SK-N-SH (cell line): ENCODE measurements at regions not wholly inside any gene's neighbourhood (a gene's known extent, or its start where the extent isn't known, plus 50 kb on each side); places are given as distances from the start of the nearest gene placed in this dataset.

Experiments used
- CTCF ChIA-PET: fragments of 300-600, 350-600 bp; formaldehyde crosslinking; extraction: SDS; loops from one replicate; lab custom pipeline; 2021; lab: Yijun Ruan, JAX
- POLR2A ChIA-PET: fragments of 350-600 bp; sonication (Branson Sonifier 250); formaldehyde crosslinking; extraction: SDS; loops from one replicate; lab custom pipeline; 2020; ENCODE audit warnings: antibody characterized with exemption, inconsistent platforms; lab: Yijun Ruan, JAX
- DNase-seq: peaks from one replicate; pipeline ENCODE4 v3.0.0; 2012
- H2AFZ ChIP-seq: fragments of 200-600 bp; sonication (generic); 2 replicates; pipeline ENCODE4 v1.8.1; 2016; ENCODE audit warnings: antibody characterized with exemption, mild to moderate bottlenecking, low read depth
- H3F3A ChIP-seq: fragments of 200-600 bp; sonication (generic); replicated peaks from 2 replicates; pipeline ENCODE3; 2016; ENCODE audit warnings: antibody characterized with exemption, mild to moderate bottlenecking; ENCODE audit not compliant: insufficient read depth
- H3K27ac ChIP-seq, 2 experiments: fragments of 200-500 bp in 1 of 2; fragments of 200-600 bp in 1 of 2; sonication (Bioruptor generic) in 1 of 2; sonication (generic), shearing (Covaris generic) in 1 of 2; 2 replicates each; pipeline versions ENCODE4 v1.5.1 to v1.6.1; 2014 to 2016; ENCODE audit warnings: low read depth in 2 of 2, inconsistent platforms in 1 of 2, low read length in 1 of 2, mild to moderate bottlenecking in 1 of 2, mixed read lengths in 1 of 2
- H3K27me3 ChIP-seq: fragments of 200-600 bp; sonication (generic), shearing (Covaris generic); 2 replicates; pipeline ENCODE4 v1.6.1; 2016; ENCODE audit warnings: mixed run types; ENCODE audit not compliant: insufficient read depth
- H3K36me3 ChIP-seq, 2 experiments: fragments of 200-500 bp in 1 of 2; fragments of 200-600 bp in 1 of 2; sonication (Bioruptor generic) in 1 of 2; sonication (generic) in 1 of 2; replicated peaks in 1 of 2; 2 replicates each; pipeline versions ENCODE3 to v1.5.1; 2014 to 2016; ENCODE audit warnings: low read length in 1 of 2, mild to moderate bottlenecking in 1 of 2; ENCODE audit not compliant: insufficient read depth in 2 of 2, control insufficient read depth in 1 of 2
- H3K4me1 ChIP-seq, 2 experiments: fragments of 200-500 bp in 1 of 2; fragments of 200-600 bp in 1 of 2; sonication (Bioruptor generic) in 1 of 2; sonication (generic), shearing (Covaris generic) in 1 of 2; 2 replicates each; pipeline versions ENCODE4 v1.5.1 to v1.6.1; 2014 to 2016; ENCODE audit warnings: low read depth in 1 of 2, low read length in 1 of 2, mixed run types in 1 of 2; ENCODE audit not compliant: insufficient read depth in 2 of 2, control insufficient read depth in 1 of 2
- H3K4me2 ChIP-seq: fragments of 200-600 bp; sonication (generic), shearing (Covaris generic); 2 replicates; pipeline ENCODE4 v1.6.1; 2017; ENCODE audit warnings: mixed run types
- H3K4me3 ChIP-seq, 2 experiments: fragments of 200-500 bp in 1 of 2; fragments of 200-600 bp in 1 of 2; sonication (Bioruptor generic) in 1 of 2; sonication (generic), shearing (Covaris generic) in 1 of 2; 2 replicates each; pipeline versions ENCODE4 v1.5.1 to v1.8.1; 2014 to 2016; ENCODE audit warnings: low read depth in 2 of 2, inconsistent platforms in 1 of 2, low read length in 1 of 2, mild to moderate bottlenecking in 1 of 2, mixed read lengths in 1 of 2, moderate library complexity in 1 of 2
- H3K79me2 ChIP-seq: fragments of 200-600 bp; sonication (generic); 2 replicates; pipeline ENCODE4 v1.8.1; 2017; ENCODE audit warnings: mild to moderate bottlenecking; ENCODE audit not compliant: insufficient read depth
- H3K9ac ChIP-seq: fragments of 200-600 bp; sonication (generic); 2 replicates; pipeline ENCODE4 v1.6.1; 2017; ENCODE audit warnings: mixed run types
- H3K9me2 ChIP-seq: fragments of 200-600 bp; sonication (generic); 2 replicates; pipeline ENCODE4 v1.6.1; 2017; ENCODE audit warnings: mixed run types
- H3K9me3 ChIP-seq: fragments of 200-600 bp; sonication (generic); 2 replicates; pipeline ENCODE4 v1.6.1; 2017; ENCODE audit warnings: mixed run types, mild to moderate bottlenecking, moderate library complexity
- H4K20me1 ChIP-seq: fragments of 200-600 bp; sonication (generic); 2 replicates; pipeline ENCODE4 v1.6.1; 2017; ENCODE audit warnings: mild to moderate bottlenecking, mixed run types; ENCODE audit not compliant: insufficient read depth
- EZH2phosphoT487 ChIP-seq: fragments of 200-600 bp; sonication (generic); IDR thresholded peaks from 2 replicates; pipeline ENCODE4 v1.6.1; 2017; ENCODE audit warnings: low read depth, mixed run types, mild to moderate bottlenecking, antibody characterized with exemption, moderate library complexity, borderline replicate concordance
- FOSL2 ChIP-seq: IDR thresholded peaks from 2 replicates; pipeline ENCODE4 v1.4.0; 2012; ENCODE audit warnings: low read depth, mild to moderate bottlenecking, moderate library complexity, borderline replicate concordance
- FOXJ3 ChIP-seq: sonication (generic); formaldehyde crosslinking; IDR thresholded peaks from 2 replicates; pipeline ENCODE4 v1.5.1; 2020; ENCODE audit warnings: mild to moderate bottlenecking, missing genetic modification reagents
- FOXM1 ChIP-seq: IDR thresholded peaks from 2 replicates; pipeline ENCODE4 v1.4.0; 2012; ENCODE audit warnings: low read depth, mild to moderate bottlenecking
- GABPA ChIP-seq: IDR thresholded peaks from 2 replicates; pipeline ENCODE4 v1.4.0; 2012; ENCODE audit warnings: low read depth, mild to moderate bottlenecking
- IRF3 ChIP-seq: fragments of 150-350 bp; IDR thresholded peaks from 2 replicates; pipeline ENCODE4 v1.6.1; 2016; ENCODE audit warnings: mild to moderate bottlenecking, low read depth, low read length
- MAX ChIP-seq: IDR thresholded peaks from 2 replicates; pipeline ENCODE4 v1.4.0; 2012; ENCODE audit warnings: low read depth
- MEF2A ChIP-seq: IDR thresholded peaks from 2 replicates; pipeline ENCODE4 v1.4.0; 2012; ENCODE audit warnings: low read depth, borderline replicate concordance
- MXI1 ChIP-seq: IDR thresholded peaks from 2 replicates; pipeline ENCODE4 v1.6.1; 2012; ENCODE audit warnings: mild to moderate bottlenecking, low read depth, low read length, improper control_type of control experiment
- NFIC ChIP-seq: IDR thresholded peaks from 2 replicates; pipeline ENCODE4 v1.4.0; 2012; ENCODE audit warnings: borderline replicate concordance
- RAD21 ChIP-seq: IDR thresholded peaks from 2 replicates; pipeline ENCODE4 v1.6.1; 2012; ENCODE audit warnings: mild to moderate bottlenecking, low read length
- RCOR1 ChIP-seq: fragments of 150-350 bp; IDR thresholded peaks from 2 replicates; pipeline ENCODE4 v1.6.1; 2017; ENCODE audit warnings: antibody characterized with exemption, low read length
- RFX5 ChIP-seq: IDR thresholded peaks from 2 replicates; pipeline ENCODE4 v1.6.1; 2012; ENCODE audit warnings: mild to moderate bottlenecking, improper control_type of control experiment, low read length
- RXRA ChIP-seq: IDR thresholded peaks from 2 replicates; pipeline ENCODE4 v1.4.0; 2012; ENCODE audit warnings: low read depth, mild to moderate bottlenecking, borderline replicate concordance
- SIN3A ChIP-seq: IDR thresholded peaks from 2 replicates; pipeline ENCODE4 v1.6.1; 2012; ENCODE audit warnings: low read depth, mild to moderate bottlenecking, low read length, moderate library complexity, borderline replicate concordance
- WGBS: methylation state at CpG from one replicate; pipeline ENCODE4 v1.1.6; 2017; ENCODE audit warnings: low lambda C conversion rate; 5-methylcytosine and 5-hydroxymethylcytosine counted together
- TF ChIP-seq, protein P1 (sequence below): fragments of 200-600 bp; sonication (generic); IDR thresholded peaks from 2 replicates; pipeline ENCODE4 v1.6.1; 2017; ENCODE audit warnings: antibody characterized with exemption, mild to moderate bottlenecking, moderate library complexity
- TF ChIP-seq, protein P2 (sequence below): IDR thresholded peaks from 2 replicates; pipeline ENCODE4 v1.4.0; 2012; ENCODE audit warnings: low read depth, borderline replicate concordance

GRCh38 chr10:126851414-126852108 is 53.7 kb upstream of the DOCK1 start:
- no peaks in the 10 kb centered on the region for H3F3A ChIP-seq
- TF ChIP-seq IRF3, result no peak
- no peak for TF ChIP-seq NFIC
- TF ChIP-seq, protein P1, sequence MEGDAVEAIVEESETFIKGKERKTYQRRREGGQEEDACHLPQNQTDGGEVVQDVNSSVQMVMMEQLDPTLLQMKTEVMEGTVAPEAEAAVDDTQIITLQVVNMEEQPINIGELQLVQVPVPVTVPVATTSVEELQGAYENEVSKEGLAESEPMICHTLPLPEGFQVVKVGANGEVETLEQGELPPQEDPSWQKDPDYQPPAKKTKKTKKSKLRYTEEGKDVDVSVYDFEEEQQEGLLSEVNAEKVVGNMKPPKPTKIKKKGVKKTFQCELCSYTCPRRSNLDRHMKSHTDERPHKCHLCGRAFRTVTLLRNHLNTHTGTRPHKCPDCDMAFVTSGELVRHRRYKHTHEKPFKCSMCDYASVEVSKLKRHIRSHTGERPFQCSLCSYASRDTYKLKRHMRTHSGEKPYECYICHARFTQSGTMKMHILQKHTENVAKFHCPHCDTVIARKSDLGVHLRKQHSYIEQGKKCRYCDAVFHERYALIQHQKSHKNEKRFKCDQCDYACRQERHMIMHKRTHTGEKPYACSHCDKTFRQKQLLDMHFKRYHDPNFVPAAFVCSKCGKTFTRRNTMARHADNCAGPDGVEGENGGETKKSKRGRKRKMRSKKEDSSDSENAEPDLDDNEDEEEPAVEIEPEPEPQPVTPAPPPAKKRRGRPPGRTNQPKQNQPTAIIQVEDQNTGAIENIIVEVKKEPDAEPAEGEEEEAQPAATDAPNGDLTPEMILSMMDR, result no peak
- no peak for TF ChIP-seq EZH2phosphoT487
- TF ChIP-seq FOSL2, result no peak
- no peak for TF ChIP-seq RFX5
- no peak for TF ChIP-seq FOXJ3 (CRISPR knock-in tag)
- TF ChIP-seq RCOR1, result no peak
- no peak for TF ChIP-seq RAD21
- TF ChIP-seq FOXM1, result no peak
- no peak for TF ChIP-seq SIN3A
- TF ChIP-seq MXI1, result no peak
- no peak for TF ChIP-seq GABPA
- TF ChIP-seq MEF2A, result no peak
- no peak for TF ChIP-seq RXRA
- TF ChIP-seq MAX, result no peak
- TF ChIP-seq, protein P2, sequence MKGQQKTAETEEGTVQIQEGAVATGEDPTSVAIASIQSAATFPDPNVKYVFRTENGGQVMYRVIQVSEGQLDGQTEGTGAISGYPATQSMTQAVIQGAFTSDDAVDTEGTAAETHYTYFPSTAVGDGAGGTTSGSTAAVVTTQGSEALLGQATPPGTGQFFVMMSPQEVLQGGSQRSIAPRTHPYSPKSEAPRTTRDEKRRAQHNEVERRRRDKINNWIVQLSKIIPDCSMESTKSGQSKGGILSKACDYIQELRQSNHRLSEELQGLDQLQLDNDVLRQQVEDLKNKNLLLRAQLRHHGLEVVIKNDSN, result no peak
- TF ChIP-seq, all 33 proteins: peak for 0

More at GRCh38 chr10:126851414-126852108, 53.7 kb upstream of the DOCK1 start:
- Histone ChIP-seq H3K27me3 (no peaks in the 10 kb centered on the region), H3K9me2 (no peaks in the 10 kb centered on the region), H4K20me1 (no peaks in the 10 kb centered on the region), H2AFZ (no peak overlapping the region), H3K9ac (no peak overlapping the region), H3K4me3 (no peak overlapping the region), H3K9me3 (no peaks in the 10 kb centered on the region), H3K4me1 (no peaks in the 10 kb centered on the region; a peak in 1 of 4 replicates), H3K36me3 (no peaks in the 10 kb centered on the region), H3K79me2 (no peaks in the 10 kb centered on the region), H3K4me2 (no peak overlapping the region), H3K27ac (no peak overlapping the region)
- no peak for DNase-seq
- CTCF ChIA-PET, result no interaction called here
- POLR2A ChIA-PET, result interaction anchor here (0.6 kb wide), 1 partner anchor 75 kb away, joined by 3 read pairs; no protein-coding TSS in a partner anchor
- 51% methylated on average over 7 of the region's 7 CpGs for WGBS
